GM12878 (cell line): ENCODE measurements at regions not wholly inside any gene's neighbourhood (a gene's known extent, or its start where the extent isn't known, plus 50 kb on each side); places are given as distances from the start of the nearest gene placed in this dataset.

Experiments used
- ATAC-seq: fragments of 200-7000 bp; cut with Tn5 transposase; 3 replicates; pipeline ENCODE4 v1.9.1; 2020; ENCODE audit warnings: mild to moderate bottlenecking, moderate library complexity
- BruUV-seq: library from RNA; stranded (reverse); fragments of 400-500 nt; replicated peaks from 2 replicates; lab custom pipeline; 2021; lab: Mats Ljungman, UMichigan
- CTCF ChIA-PET: fragments of 300-600 bp; sonication (Branson Sonifier 250); formaldehyde crosslinking; extraction: SDS; loops from one replicate; lab custom pipeline; 2021; ENCODE audit warnings: inconsistent platforms; lab: Yijun Ruan, JAX
- POLR2A ChIA-PET: fragments of 350-600 bp; formaldehyde crosslinking; extraction: SDS; loops from one replicate; lab custom pipeline; 2021; ENCODE audit warnings: inconsistent platforms; lab: Charles Lee
- RAD21 ChIA-PET: fragments of 300-600 bp; sonication (Branson Sonifier 250); formaldehyde crosslinking; loops from one replicate; lab custom pipeline; 2023; ENCODE audit warnings: antibody characterized with exemption; ENCODE audit not compliant: unreplicated experiment; lab: Charles Lee
- SMC1A ChIA-PET: fragments of 300-600 bp; sonication (Branson Sonifier 250); formaldehyde crosslinking; loops from one replicate; lab custom pipeline; 2023; ENCODE audit not compliant: unreplicated experiment, uncharacterized antibody; lab: Charles Lee
- DNase-seq: peaks from one replicate; pipeline ENCODE4 v3.0.0-alpha.2; 2011; ENCODE audit warnings: low read depth, low spot score
- FAIRE-seq: peaks from 3 replicates; lab custom pipeline; 2011; peaks lifted over from hg19 to GRCh38; lab: Jason Lieb, UNC
- H2AFZ ChIP-seq: 2 replicates; pipeline ENCODE4 v1.6.0; 2011; ENCODE audit warnings: low read depth, low read length, control low read depth; ENCODE audit not compliant: control insufficient read depth
- H3K27ac ChIP-seq: 2 replicates; pipeline ENCODE4 v1.5.1; 2011; ENCODE audit warnings: control low read depth; ENCODE audit not compliant: control insufficient read depth, insufficient read depth
- H3K27me3 ChIP-seq, 2 experiments: replicated peaks in 1 of 2; 2 replicates each; pipeline versions ENCODE4 v1.6.0 to v1.6.1; 2011; ENCODE audit warnings: low read length in 1 of 2; ENCODE audit not compliant: control insufficient read depth in 2 of 2, insufficient read depth in 2 of 2
- H3K36me3 ChIP-seq, 2 experiments: 2 replicates each; pipeline ENCODE4 v1.5.1; 2011; ENCODE audit warnings: low read length in 1 of 2; ENCODE audit not compliant: control insufficient read depth in 2 of 2, insufficient read depth in 2 of 2
- H3K4me1 ChIP-seq: 2 replicates; pipeline ENCODE4 v1.6.1; 2011; ENCODE audit warnings: mild to moderate bottlenecking, low read length, moderate library complexity, mixed read lengths; ENCODE audit not compliant: control insufficient read depth, insufficient read depth
- H3K4me2 ChIP-seq: 2 replicates; pipeline ENCODE4 v1.6.0; 2011; ENCODE audit warnings: control low read depth; ENCODE audit not compliant: control insufficient read depth, insufficient read depth
- H3K4me3 ChIP-seq: fragments of 200-600 bp; sonication (generic); 2 replicates; pipeline ENCODE4 v1.5.1; 2016
- H3K79me2 ChIP-seq: 2 replicates; pipeline ENCODE4 v1.6.0; 2011; ENCODE audit warnings: low read length; ENCODE audit not compliant: control insufficient read depth, insufficient read depth
- H3K9ac ChIP-seq: 2 replicates; pipeline ENCODE4 v1.8.0; 2011; ENCODE audit warnings: low read length, control low read depth, mixed read lengths; ENCODE audit not compliant: control insufficient read depth, insufficient read depth
- H3K9me3 ChIP-seq: replicated peaks from 3 replicates; pipeline ENCODE4 v1.5.1; 2011; ENCODE audit warnings: mild to moderate bottlenecking, low read length; ENCODE audit not compliant: control insufficient read depth, insufficient read depth
- H4K20me1 ChIP-seq: 2 replicates; pipeline ENCODE4 v1.6.0; 2011; ENCODE audit not compliant: control insufficient read depth, insufficient read depth
- CHD2 ChIP-seq: IDR thresholded peaks from 2 replicates; pipeline ENCODE4 v1.6.1; 2011; ENCODE audit warnings: low read depth, low read length, improper control_type of control experiment, borderline replicate concordance
- FOXK2 ChIP-seq: fragments of 450-650 bp; IDR thresholded peaks from 2 replicates; pipeline ENCODE4 v1.6.1; 2017; ENCODE audit warnings: mild to moderate bottlenecking, moderate library complexity
- MEF2B ChIP-seq: fragments of 450-650 bp; IDR thresholded peaks from 2 replicates; pipeline ENCODE4 v1.6.1; 2018; ENCODE audit warnings: mild to moderate bottlenecking, moderate library complexity; ENCODE audit not compliant: partially characterized antibody, poor library complexity, severe bottlenecking
- MTA3 ChIP-seq: IDR thresholded peaks from 2 replicates; pipeline ENCODE4 v1.6.1; 2012; ENCODE audit warnings: low read length, inconsistent platforms, borderline replicate concordance
- RBBP5 ChIP-seq: fragments of 200-600 bp; sonication (generic); conservative IDR thresholded peaks from 2 replicates; pipeline ENCODE4 v1.6.1; 2016
- RUNX3 ChIP-seq: IDR thresholded peaks from 2 replicates; pipeline ENCODE4 v1.6.1; 2012; ENCODE audit warnings: low read length, inconsistent platforms
- SIX5 ChIP-seq: IDR thresholded peaks from 2 replicates; pipeline ENCODE4 v1.6.1; 2011; ENCODE audit warnings: mild to moderate bottlenecking, low read depth, low read length, moderate library complexity; ENCODE audit not compliant: severe bottlenecking
- SMAD1 ChIP-seq: fragments of 450-650 bp; IDR thresholded peaks from 2 replicates; pipeline ENCODE4 v1.6.1; 2018; ENCODE audit warnings: mild to moderate bottlenecking, low read depth; ENCODE audit not compliant: partially characterized antibody
- SUPT20H ChIP-seq: IDR thresholded peaks from 2 replicates; pipeline ENCODE4 v1.6.1; 2011; ENCODE audit warnings: low read depth, mild to moderate bottlenecking, low read length, moderate library complexity, borderline replicate concordance; ENCODE audit not compliant: control insufficient read depth
- ZSCAN29 ChIP-seq: fragments of 450-650 bp; IDR thresholded peaks from 2 replicates; pipeline ENCODE4 v1.6.1; 2017; ENCODE audit warnings: mild to moderate bottlenecking, moderate library complexity
- WGBS: methylation state at CpG from one replicate; pipeline ENCODE4 v1.1.6; 2016; ENCODE audit warnings: low lambda C conversion rate; ENCODE audit not compliant: insufficient replicate concordance, insufficient coverage; ENCODE audit errors: missing lambda C conversion rate; 5-methylcytosine and 5-hydroxymethylcytosine counted together
- in situ Hi-C: fragments of 300-500 bp; cut with MboI; formaldehyde crosslinking; loops from 9 replicates; pipeline ENCODE4 v1.14.3; 2018; ENCODE audit warnings: mixed read lengths
- intact Hi-C: fragments of 100-400 bp; cut with micrococcal nuclease; formaldehyde crosslinking; loops from one replicate; pipeline ENCODE4 v1.14.2; 2022; ENCODE audit not compliant: unreplicated experiment

- in situ Hi-C loops (loop anchor here (25.0 kb wide), 1 partner anchor 415 kb away; the partner anchor contains the start of genes BRIX1 and RAD1), intact Hi-C loops (no loop called here)
- no peak for ATAC-seq
- Histone ChIP-seq H2AFZ (peak overlapping the region; percentile 48), H4K20me1 (no peaks in the 10 kb centered on the region), H3K79me2 (no peaks in the 10 kb centered on the region), H3K4me3 (no peak overlapping the region), H3K4me1 (peaks cover 58% of the 10 kb centered on the region), H3K4me2 (no peak overlapping the region)
- ChIA-PET SMC1A (no interaction called here), CTCF (interaction anchor here (0.6 to 3.5 kb wide), 5 partner anchors 9 to 24 kb away, joined by 3 to 15 read pairs (median 3); no protein-coding TSS in a partner anchor), RAD21 (interaction anchor here (1.0 to 1.6 kb wide), 3 partner anchors 12 to 507 kb away, joined by 3 to 4 read pairs (median 3); no protein-coding TSS in a partner anchor)
- WGBS: 81% methylated on average over 10 of the region's 10 CpGs
- no TSS peak for BruUV-seq
- TF ChIP-seq RUNX3: 0 out of 2 replicates have a peak, but pooled peaks have one; percentile 9
- TF ChIP-seq MTA3: no peak
- TF ChIP-seq, all 136 proteins: peak for 1
- POLR2A ChIA-PET: no interaction called here
- H3K36me3 ChIP-seq: no peaks in the 10 kb centered on the region
- no peak overlapping the region for H3K9ac ChIP-seq
- no peaks in the 10 kb centered on the region for H3K27me3 ChIP-seq
- FAIRE-seq: no peak
- no peak overlapping the region for H3K27ac ChIP-seq
- no peaks in the 10 kb centered on the region; the same call in 1 of the 3 replicates for H3K9me3 ChIP-seq
- no peak for DNase-seq
Measured at GRCh38 chr5:34496701-34497469, 159.2 kb upstream of the RAI14 start.

- FAIRE-seq: no peak
- BruUV-seq: no TSS peak
Measured at GRCh38 chr5:34497470-34497808, 158.7 kb upstream of the RAI14 start.

More at GRCh38 chr5:34497470-34497808, 158.7 kb upstream of the RAI14 start:
- ATAC-seq: no peak
- Histone ChIP-seq H3K4me2 (no peak overlapping the region), H3K9ac (no peak overlapping the region), H2AFZ (no peak overlapping the region), H3K79me2 (no peaks in the 10 kb centered on the region), H4K20me1 (no peaks in the 10 kb centered on the region), H3K4me1 (peaks cover 58% of the 10 kb centered on the region), H3K4me3 (no peak overlapping the region), H3K27ac (no peak overlapping the region), H3K27me3 (no peaks in the 10 kb centered on the region), H3K9me3 (no peaks in the 10 kb centered on the region; the same call in 1 of the 3 replicates), H3K36me3 (no peaks in the 10 kb centered on the region)
- WGBS: 98% methylated on average over 3 of the region's 3 CpGs
- in situ Hi-C loops: loop anchor here (25.0 kb wide), 1 partner anchor 415 kb away; the partner anchor contains the start of genes BRIX1 and RAD1
- POLR2A ChIA-PET: no interaction called here
- CTCF ChIA-PET: interaction anchor here (0.6 to 3.5 kb wide), 4 partner anchors 10 to 24 kb away, joined by 3 to 15 read pairs (median 3); no protein-coding TSS in a partner anchor
- SMC1A ChIA-PET: no interaction called here
- RAD21 ChIA-PET: interaction anchor here (1.3 to 1.6 kb wide), 2 partner anchors 13 to 506 kb away, joined by 3 to 4 read pairs; no protein-coding TSS in a partner anchor
- DNase-seq: no peak
- intact Hi-C loops: no loop called here
- no peak for TF ChIP-seq ZSCAN29
- no peak for TF ChIP-seq SUPT20H
- no peak for TF ChIP-seq CHD2
- TF ChIP-seq RBBP5: no peak
- TF ChIP-seq MEF2B: no peak
- TF ChIP-seq FOXK2: no peak
- no peak for TF ChIP-seq SMAD1
- TF ChIP-seq SIX5: no peak
